NCI-H2196 (cell line): ENCODE measurements at regions not wholly inside any gene's neighbourhood (a gene's known extent, or its start where the extent isn't known, plus 50 kb on each side); places are given as distances from the start of the nearest gene placed in this dataset.
"Not testable (repeated sequence)": the region's sequence is repeated elsewhere in the genome, so short reads cannot be mapped to it uniquely, and the experiment has no call there.

Experiments
- DNase-seq: peaks from one replicate; lab custom pipeline; 2025; ENCODE audit not compliant: unreplicated experiment; lab: John Stamatoyannopoulos, UW

DNA sequence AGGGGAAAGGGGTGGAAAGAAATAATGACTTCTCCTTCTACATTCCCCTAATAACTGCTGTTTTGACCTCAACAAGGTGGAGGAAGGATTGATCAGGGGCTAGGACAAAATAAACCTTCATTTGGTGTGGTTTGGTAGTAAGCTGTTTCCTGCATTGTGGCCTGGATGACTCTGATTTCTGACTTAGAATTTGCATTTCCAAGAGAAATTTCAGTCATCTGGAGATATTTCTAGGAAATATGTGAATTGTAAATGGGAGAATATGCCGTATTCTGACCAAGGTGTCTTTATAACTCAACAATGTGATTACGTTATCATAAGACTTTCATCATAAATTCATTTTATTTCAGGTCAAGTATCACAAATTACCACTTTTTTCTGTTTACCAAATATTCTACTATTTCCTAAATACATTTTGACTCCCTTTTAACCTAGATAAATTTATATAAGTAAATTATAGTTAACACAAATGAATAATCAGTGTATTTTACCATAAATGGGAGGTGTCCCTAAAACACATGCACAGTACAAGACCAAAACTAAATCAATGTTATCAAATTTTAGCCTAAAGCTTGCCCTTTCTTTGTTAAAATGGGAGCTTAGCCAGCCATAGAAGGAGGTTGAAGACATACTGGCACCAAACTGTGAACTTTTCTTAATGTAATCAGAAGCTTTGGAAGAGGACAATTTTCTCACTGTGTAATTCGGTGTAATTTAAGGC, 828.8 kb downstream of the TMTC2 start:
- no peak for DNase-seq

- DNase-seq: no peak
These were observed 827.7 kb downstream of the TMTC2 start for GRCh38 chr12:83514372-83514771.

DNA sequence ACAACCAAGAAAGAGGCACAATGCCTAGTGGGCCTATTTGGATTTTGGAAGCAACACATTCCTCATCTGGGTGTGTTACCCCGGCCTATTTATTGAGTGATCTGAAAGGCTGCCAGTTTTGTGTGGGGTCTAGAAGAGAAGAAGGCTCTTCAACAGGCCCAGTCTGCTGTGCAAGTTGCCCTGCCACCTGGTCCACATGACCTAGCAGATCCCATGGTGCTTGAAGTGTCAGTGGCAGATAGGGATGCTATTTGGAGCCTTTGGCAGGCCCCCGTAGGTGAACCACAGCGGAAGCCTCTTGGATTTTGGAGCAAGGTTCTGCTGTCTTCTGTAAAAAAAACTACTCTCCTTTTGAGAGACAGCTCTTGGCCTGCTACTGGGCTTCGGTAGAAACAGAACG, 820.1 kb downstream of the TMTC2 start:
- DNase-seq: no peak

DNA sequence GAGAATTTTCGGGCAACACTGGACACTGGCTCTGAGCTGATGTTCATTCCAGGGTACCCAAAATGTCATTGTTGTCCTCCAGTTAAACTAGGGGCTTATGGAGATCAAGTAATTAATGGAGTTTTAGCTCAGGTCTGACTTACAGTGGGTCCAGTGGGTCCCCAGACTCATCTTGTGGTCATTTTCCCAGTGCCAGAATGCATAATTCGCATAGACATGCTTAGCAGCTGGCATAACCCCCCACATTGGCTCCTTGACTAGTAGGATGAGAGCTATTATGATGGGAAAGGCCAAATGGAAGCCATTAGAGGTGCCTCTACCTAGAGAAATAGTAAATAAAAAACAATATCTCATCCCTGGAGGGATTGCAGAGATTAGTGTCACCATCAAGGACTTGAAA, 818.9 kb downstream of the TMTC2 start:
- no peak for DNase-seq

DNA sequence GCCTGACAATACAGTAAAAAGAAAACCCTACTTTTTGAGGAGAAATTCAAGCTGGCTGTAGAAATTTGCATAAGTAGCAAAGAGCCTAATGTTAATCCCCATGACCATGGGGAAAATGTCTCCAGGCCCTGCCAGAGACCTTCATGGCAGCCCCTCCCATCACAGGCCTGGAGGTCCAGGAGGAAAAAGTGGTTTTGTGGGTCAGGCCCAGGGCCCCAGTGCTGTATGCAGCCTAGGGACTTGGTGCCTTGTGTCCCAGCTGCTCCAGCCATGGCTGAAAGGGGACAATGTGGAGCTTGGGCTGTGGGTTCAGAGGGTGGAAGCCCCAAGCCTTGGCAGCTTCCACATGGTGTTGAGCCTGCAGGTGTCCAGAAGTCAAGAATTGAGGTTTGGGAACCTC, 813.2 kb downstream of the TMTC2 start:
- not testable (repeated sequence) for DNase-seq

DNA sequence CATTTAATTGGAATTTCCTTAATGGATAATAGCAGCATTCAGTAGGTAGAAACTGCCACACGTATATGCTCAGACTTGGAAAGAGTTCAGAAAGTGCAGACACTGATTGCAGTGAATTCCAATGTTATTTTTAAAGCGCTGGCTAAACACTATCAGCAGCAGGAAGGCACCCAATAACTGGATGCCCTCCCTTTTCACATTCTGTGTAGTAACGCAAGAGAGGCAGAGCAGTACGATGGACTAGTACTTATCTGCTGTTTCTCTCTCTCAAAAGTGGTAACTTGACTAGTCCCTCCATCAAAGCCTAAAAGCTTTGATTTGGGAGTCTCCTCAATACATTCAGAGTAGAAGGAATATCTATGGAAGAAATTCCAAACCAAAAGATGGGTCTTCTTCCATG, 791.0 kb downstream of the TMTC2 start:
- no peak for DNase-seq

DNA sequence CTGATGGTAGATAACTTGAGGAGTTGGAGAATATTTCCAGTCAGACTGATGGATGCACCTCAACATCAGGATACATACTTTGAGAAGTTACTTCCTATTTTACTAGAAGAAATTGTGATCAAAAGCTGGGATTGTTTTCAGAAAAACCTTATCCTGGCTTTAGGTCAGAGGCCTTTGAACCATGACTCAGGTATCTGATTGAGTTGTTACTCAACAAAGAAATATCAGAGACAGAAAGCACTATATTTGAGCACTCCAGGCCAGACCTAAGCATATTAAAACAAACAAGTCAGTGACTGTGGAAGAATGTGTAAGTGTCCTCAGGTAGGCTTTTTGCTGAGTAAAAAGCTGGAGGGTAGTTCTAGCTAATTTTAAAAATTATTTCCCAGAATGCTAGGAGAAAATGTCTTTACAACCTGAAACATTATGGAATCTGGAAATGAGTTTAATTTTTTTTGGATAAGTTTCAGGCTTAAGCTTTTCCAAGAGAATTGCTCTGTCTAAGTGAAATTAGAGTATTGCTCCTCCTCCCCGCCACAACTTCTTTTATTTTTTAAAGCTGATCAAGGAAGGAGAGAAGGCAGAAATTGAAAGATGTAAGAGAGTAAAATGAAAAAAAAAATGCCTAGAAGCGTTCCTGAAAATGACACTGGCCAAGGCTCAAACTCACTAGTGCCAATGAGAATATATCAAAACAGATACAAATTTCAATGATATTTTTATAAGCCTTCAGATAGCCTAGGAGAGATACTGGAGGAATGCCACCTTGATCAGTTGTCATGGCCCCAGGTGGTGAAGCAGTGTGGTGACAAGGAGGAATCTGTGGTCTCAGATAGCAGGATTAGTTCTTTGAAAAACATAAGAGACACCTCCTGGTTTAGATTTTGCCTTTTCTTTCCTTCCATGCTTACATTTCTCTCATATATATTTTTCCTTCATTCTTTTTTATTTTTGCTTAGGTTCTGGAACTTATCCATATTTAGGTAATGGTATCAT, 790.3 kb downstream of the TMTC2 start:
- DNase-seq: no peak

- no peak for DNase-seq
These were observed 789.3 kb downstream of the TMTC2 start for GRCh38 chr12:83476006-83476405.

DNA sequence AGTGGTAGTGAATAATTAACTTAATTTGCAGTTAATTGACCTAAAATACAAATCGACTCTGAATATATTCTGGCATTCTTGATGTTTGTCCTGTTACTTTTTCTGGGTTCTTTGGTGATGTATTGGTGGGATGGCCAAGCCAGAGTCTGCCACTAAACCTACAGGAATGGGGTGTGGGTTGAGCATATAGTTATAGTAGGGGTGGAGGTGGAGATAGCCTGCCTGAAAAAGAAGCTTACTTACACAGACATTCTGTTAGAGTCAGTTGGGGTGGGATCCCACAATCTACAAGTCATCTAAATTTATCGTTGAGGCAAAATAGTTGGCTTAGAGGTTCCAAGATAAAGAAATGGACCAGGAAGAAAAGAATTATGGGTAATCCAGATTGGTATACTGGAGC, 787.7 kb downstream of the TMTC2 start:
- DNase-seq: no peak

GRCh38 chr12:83473408-83474095, 786.8 kb downstream of the TMTC2 start:
- DNase-seq: no peak

GRCh38 chr12:83472772-83473171, 786.1 kb downstream of the TMTC2 start:
- DNase-seq: no peak

DNA sequence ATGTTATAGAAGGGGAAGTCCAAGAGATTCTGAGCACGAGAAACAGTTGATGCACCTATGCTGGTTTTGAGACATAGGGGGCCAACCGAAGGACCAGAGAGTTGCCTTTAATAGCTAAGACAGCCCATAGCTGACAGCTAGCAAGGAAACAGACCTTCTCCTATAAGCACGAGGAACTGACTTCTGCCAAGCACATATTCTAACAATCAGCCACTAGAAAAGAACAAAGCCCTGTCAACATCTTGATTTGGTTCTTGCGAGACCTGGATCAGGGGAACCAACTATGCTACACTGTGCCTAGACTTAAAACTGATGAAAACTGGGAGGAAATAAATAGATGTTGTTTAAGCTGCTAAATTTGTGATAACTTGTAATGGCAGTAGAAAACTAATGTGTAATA, 785.6 kb downstream of the TMTC2 start:
- DNase-seq: no peak

- DNase-seq: no peak
These were observed 784.6 kb downstream of the TMTC2 start for GRCh38 chr12:83471341-83471740.

DNA sequence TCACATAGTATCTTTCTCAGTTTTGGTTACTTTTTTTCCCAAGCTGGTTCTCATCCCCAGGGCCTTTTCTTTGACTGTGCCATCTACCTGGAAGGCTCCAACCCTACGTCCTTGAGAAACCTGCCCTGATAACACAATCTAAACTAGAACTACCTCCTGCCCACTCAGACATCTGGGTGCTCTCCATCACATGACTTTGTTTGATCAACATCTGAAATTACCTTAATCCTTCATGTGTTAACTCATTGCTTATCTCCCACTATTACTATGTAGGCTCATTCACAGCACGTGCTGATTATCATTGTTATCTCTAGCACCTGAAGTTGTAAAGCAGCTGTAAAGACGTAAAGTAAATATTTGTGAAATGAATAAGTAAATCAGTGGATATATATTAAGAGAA, 784.0 kb downstream of the TMTC2 start:
- no peak for DNase-seq

DNA sequence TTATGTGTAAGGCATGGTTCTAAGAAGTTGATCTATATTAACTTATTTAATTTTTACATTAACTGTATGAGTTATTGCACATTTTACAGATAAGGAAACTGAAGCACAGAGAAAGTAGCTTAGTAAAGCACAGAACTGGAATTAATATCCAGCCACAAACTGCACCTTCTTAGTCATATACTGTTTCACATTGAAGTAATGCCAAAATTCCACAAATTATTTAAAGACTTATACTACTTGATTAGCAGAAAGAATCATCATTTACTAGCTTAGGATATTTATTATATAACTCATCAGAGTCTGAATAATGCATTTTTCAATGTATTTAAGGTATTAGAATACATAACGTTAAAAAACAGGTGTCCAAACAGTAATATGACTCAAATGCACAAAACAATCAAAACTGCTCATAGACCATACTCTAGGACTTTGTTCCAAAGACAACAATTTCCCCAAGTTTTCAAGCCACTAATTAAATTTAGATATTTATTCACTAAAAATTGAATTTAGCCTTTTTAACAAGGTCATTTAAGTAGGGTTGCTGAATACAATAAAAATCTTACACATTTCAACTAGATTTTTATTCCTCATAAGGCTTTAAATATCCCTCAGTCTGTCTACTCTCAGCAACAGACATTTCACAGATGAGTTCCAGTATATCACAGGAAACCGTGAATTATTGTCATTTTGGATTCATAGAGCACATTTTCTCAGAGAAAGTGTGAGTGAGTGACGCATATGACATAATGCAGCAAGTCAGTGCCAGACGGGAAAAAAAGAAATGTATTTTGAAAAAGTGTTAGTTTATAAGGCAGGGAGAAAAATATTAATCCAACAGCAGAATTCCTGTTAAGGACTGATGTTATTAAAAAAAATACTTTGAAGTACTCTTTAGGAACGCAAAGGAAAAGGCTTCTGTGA, 782.5 kb downstream of the TMTC2 start:
- no peak for DNase-seq

- DNase-seq: no peak
These were observed 778.9 kb downstream of the TMTC2 start for GRCh38 chr12:83465632-83466031.

DNA sequence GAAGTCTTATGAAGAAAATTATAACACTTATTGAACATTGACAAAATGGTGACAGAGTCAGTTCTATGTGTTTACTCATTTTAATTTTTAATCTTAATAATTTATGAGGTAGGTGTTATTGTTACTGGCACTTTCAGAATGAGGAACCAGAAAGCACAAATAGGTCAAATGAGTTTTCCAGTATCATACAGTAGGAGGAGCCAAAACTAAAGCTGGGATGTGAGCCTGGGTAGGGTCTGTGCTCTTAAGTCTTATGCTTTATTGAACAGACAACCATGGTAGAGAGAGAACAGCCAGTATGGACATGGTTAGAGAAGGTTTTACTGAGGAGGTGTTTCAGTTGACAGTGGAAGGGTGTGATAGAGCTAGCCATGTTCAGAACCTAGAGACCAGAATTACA, 775.7 kb downstream of the TMTC2 start:
- DNase-seq: no peak

DNA sequence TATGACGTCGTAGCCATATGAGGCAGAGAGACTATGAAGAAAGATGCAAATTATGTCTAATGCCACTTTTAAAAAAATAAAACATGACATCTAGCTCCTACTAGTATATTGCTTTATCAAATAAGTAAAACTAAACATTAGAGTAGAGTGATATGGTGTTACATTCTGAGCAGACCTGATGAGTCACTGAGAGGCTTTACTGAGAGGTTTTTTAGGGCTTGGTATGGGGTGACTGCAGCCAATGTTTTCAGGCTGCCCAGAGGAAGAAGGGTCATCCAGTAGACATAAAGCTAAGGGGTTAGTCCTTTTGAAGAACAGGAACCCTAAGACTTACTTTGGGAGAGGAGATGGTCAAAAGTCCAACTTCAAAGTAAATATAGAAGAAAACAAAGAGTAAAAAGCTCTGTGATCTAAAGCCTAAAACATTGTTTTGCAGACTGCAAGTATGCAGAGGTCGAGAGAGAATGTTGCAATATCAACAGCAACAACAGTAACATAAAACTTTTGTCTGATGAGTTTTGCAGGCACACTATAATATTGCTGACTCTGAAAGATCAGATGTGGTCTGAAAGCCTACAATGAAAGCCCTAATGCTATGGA, 774.7 kb downstream of the TMTC2 start:
- DNase-seq: no peak

DNA sequence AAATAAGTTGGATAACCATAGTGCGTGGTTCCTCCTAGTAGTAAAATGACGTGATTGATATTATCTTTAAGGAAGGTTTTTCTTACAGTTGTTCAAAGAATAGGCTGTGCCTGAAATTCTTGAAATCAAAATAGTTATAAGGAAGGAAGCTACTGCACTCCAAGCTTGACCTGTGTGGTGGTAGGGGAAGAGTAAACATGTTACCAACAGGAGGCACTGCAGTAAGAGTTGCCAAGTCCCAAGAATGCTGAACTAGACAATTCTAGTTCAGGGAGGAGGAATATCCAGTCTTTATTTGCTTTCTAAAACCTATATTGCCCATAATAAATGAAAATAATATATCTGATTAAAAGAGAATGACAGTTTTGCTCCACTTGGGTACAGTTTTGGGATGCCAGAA, 764.5 kb downstream of the TMTC2 start:
- no peak for DNase-seq

- no peak for DNase-seq
These were observed 747.9 kb downstream of the TMTC2 start for GRCh38 chr12:83434600-83434999.
